ENCODE measurements at regions not wholly inside any gene's neighbourhood (a gene's known extent, or its start where the extent isn't known, plus 50 kb on each side); places are given as distances from the start of the nearest gene placed in this dataset.

GRCh38 chr10:104546336-104546735 lies 94.8 kb upstream of the SORCS3 start:
- TF ChIP-seq, protein P1, sequence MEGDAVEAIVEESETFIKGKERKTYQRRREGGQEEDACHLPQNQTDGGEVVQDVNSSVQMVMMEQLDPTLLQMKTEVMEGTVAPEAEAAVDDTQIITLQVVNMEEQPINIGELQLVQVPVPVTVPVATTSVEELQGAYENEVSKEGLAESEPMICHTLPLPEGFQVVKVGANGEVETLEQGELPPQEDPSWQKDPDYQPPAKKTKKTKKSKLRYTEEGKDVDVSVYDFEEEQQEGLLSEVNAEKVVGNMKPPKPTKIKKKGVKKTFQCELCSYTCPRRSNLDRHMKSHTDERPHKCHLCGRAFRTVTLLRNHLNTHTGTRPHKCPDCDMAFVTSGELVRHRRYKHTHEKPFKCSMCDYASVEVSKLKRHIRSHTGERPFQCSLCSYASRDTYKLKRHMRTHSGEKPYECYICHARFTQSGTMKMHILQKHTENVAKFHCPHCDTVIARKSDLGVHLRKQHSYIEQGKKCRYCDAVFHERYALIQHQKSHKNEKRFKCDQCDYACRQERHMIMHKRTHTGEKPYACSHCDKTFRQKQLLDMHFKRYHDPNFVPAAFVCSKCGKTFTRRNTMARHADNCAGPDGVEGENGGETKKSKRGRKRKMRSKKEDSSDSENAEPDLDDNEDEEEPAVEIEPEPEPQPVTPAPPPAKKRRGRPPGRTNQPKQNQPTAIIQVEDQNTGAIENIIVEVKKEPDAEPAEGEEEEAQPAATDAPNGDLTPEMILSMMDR (IDR thresholded peaks at IDR 0.05), result no peak
- TF ChIP-seq POLR2A (IDR thresholded peaks at IDR 0.05) (no peak), POLR2AphosphoS5 (IDR thresholded peaks at IDR 0.05) (no peak)
